HG02840 (cell line): ENCODE measurements at regions not wholly inside any gene's neighbourhood (a gene's known extent, or its start where the extent isn't known, plus 50 kb on each side); places are given as distances from the start of the nearest gene placed in this dataset.
"Not testable (repeated sequence)": the region's sequence is repeated elsewhere in the genome, so short reads cannot be mapped to it uniquely, and the experiment has no call there.

ENCODE experiments used
- ATAC-seq: cut with Tn5 transposase; IDR thresholded peaks from one replicate; pipeline ENCODE4 v1.9.1; 2021; ENCODE audit warnings: mild to moderate bottlenecking, moderate library complexity, moderate number of reproducible peaks; ENCODE audit not compliant: unreplicated experiment, low FRiP score

DNA sequence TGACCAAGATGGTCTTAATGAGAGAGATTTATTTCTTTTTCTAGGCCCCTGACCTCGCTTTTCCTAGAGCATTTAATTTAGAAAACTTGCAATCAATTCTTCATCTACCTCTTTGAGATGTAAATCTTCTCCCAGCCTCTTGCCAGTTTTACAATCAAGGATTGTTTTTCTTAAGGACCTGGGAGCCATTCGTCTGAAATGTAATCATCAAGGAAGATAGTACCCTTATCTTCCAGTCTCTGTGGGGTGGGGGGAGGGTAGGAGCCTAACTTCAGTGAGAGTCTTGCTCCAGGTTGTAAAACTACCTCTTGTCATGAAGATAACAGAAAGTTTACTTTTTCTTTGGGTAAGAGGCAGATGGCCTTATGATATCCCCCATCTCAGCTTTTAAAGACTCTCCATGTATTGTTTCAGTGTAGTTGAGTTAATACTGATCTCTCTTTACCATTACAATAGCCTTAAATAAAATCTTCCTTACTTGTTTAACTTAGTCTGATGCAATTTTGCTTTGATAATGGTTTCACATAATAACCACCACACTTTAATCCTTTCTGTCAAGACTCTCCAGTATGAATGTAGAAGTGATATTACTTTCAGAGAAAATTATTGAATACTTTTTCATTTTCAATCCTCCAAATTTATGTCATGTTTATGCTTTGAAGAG, 110.2 kb upstream of the CPHXL start:
- no peak for ATAC-seq

DNA sequence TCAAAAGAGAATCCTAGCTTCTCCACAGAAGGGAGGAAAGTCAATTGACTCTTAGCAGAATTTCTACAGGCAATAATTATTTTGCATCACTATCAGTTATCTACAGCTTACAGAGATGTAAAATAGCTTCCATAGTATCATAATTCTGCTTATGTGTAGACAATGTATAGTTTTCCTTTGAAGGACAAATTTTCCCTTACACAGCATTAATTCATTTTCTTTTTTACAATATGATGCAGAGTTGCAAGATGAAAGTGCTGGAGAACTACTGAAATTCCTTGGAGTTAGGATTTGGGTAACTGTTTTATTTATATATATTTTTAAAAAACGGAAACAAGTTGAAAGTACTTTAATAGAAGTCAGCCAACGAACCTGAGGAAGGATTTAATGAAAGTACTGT, 111.0 kb upstream of the CPHXL start:
- ATAC-seq, result no peak

DNA sequence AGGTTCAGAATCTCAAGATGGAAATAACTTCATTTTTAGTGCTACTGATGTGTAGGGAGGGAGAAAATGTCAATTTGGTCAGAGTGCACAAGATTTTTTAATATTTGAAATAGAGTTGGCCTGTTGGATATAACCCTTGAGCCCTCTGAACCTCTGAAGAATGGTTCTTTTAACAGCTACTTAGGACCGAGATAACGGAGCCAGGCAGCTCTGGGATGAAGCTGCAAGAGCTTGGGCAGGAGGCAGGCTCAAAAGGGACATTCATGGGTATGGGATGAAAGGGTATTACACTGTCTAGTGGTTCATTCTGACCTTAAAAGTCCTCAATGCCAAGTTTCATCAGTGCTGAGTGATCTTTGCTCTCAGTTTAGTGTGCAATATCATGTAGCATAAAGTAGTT, 111.4 kb upstream of the CPHXL start:
- no peak for ATAC-seq

DNA sequence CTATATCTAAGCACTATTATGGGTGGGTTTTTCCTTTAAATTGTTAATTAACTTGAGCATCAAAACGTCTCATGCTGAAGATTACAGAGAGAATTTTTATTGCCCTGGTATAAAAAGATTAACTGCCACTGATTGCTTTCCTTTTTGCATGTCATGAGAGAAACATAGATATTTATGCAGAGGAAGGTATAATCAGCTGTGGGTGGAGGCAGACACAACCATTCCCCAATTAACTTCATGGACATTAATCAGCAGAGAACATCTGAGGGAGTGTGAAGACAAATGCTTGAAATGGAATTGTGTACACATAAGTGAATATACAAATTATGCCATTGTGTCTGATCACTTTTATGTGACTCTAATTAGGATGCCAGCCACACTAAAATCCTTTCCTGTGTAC, 115.2 kb upstream of the CPHXL start:
- no peak for ATAC-seq

DNA sequence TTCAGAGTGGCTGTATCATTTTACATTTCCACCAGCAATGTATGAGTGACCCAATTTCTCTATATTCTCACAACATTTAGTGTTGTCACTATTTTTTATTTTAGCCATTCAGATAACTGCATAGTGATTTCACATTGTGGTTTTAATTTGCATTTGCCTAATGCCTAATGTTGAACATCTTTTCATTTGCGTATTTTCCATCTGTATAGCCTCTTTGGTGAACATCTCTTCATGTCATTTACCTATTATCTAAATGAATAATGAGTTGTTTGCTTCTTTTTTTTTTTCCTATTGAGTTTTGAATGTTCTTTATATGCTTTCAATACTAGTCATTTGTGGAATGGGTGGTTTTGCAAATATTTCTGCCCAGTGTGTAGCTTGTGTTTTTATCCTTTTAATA, 120.9 kb upstream of the CPHXL start:
- no peak for ATAC-seq

DNA sequence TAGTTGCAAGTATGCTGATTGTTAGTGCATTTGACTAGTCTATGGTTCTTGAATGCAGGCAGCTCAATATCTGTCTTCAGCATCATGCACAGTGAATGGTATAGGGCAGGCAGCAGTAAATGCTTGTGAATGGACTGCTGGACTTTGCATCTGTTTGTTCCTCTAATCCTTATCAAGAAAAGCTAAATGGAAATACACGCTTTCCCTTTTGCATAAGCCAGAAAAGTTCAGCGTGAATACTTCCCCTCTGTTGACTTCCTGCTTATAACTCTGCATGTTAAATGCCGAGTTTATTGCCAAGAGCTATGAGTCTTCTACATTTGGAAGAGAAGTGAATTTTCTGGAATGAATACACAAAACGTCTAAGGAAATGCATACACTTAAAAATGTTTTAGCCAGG, 127.9 kb upstream of the CPHXL start:
- ATAC-seq, result no peak

DNA sequence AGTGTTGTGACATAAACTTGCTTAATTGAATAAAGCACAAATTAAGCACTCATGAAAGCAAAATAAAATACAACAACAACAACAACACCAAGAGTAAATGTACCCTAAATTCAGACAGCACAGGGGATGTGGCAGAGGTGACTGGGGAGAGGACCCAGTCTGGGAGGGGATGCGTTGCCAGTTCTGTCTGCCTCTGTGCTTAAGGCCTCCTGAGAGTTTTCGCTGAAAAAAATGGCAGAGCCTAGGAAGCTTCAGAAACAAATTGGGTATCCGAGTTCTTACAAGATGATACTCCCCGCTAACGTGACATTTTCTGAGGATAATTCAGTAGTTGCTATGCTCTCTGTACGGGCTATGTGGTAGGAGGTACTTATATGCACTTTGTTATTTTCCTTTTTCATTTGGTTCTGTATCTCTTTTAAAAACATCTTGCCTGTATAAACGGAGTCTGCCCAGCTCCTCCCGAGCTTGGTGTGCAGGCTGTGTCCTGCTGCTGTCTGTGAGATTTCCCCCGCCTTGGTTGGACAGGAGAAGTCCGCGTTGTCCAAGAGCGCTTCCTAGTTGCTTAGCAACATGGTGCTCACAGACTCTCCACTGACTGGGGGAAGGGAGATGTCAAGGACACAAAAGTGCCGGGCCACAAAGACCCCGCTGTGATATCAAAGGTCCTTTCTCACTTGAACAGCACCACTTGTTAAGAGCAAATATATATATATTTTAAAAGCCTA, 134.2 kb upstream of the CPHXL start:
- no peak for ATAC-seq

DNA sequence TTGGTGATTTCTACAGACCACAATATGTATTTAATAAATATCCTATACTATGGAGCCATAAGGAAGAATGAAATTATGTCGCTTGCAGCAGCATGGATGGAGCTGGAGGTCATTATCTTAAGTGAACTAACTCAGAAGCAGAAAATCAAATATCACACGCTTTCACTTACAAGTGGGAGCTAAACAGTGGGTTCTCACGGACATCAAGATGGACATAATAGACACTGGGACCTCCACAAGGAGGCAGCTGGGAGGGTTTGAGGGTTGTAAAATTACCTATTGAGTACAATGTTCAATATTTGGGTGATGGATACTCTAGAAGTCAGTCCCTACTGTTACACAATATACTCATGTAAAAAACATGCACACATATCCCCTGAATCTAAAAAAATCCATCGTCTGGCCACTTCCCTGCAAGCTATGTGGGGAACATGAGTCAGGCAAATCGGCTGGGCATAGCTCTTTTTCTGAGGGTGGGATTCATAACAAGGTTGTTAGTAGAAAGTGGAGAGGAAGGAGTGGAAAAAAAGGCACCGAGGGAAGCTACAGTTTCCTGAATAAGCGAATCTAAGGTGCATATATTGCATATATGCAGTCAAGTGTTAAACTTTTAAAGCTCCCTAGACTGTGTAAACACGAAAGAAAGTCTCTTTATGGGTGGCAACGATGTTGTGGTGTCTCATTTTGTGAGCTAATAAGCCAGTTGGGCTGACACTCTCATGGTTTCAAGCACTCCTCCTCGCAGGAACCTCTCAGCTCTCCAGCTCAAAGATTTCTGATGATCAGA, 135.2 kb upstream of the CPHXL start:
- no peak for ATAC-seq

DNA sequence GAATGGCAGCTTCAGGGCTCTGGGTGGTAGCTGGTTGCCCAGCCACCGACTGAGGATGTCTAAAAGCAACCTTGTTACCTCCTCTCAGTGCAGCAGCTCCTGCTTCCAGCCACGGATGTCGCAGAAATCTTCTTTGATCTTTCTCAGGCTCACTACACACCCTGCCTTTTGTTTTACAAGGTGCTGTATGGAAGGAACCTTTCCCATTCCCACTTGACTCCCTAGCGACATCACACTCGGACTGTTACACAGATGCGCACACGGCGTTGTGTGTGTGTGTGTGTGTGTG, 135.8 kb upstream of the CPHXL start:
- ATAC-seq, result no peak

DNA sequence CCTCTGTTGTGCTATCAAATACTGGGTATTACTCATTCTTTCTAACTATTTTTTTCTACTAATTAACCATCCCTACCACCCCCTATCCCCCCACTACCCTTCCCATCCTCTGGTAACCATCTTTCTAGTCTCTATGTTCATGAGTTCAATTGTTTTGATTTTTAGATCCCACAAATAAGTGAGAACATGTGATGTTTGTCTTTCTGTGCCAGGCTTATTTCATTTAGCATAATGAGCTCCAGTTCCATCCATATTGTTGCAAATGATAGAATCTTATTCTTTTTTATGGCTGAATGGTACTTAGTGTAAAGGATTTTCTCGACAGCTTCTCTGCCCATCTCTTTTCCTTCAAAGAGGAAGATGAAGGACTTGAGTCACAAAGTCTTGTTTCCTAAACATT, 138.0 kb upstream of the CPHXL start:
- ATAC-seq, result no peak

DNA sequence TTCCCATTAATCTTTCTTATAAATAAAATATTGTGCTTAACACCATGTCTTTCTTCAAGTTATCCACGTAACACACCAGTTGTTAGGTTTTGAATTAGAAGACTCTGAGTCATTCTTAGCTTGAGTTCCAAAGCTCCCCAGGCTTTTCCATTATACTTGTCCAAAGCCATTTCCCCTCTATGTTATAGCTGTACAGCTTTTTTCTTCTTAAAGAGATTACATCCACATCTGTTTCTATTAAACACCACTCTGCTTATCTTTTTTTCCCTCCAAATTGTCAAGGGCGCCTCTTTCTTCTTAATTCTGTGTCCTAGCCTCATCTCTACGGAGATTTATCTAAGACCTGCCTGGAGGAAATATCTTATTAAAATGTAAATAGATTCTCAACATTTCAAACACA, 139.4 kb upstream of the CPHXL start:
- ATAC-seq, result no peak

DNA sequence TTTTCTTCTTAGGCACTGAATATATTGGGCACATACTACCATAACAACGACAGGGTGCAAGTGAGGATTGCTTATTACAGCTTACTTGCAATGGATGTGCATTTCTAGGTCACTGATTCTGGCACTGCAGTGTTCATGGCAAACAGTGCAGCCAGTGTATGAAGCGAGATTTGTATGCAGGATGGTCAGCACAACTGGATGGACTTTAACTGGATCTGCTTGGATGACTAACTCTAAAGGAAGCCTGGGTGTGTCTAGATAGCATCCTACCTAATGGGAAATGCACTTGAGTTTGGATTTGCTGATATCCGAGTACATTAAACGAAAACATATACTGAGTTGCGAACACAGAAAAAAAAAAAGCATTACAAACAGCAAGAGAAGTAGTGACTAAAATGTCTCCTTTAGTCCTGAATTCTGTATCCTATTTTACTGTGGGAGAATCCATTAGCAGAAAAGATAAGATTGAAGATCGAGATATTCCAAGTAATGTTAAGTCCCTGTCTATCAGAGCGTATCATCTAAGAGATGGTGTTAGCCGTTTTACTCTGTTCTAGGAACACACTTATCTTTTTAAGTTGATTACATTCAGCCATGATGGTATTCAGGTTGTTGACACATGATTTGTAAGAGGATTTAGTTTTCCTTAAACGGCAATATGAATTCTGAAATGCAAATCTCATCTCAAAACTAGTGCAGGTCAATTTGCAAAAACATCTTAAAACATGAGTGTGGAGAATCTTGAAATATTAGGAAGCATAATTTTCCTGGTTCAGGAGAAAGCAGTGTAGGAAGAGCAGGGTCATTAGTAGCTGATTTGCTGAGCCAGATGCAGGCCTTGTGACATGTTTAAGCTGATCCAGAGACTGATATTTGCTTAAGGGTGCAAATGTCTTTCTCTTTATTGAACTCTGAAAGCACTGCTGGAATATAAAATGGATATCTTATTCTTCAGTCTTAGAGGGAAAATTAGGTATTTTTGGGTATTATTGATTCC, 142.6 kb upstream of the CPHXL start:
- no peak for ATAC-seq

DNA sequence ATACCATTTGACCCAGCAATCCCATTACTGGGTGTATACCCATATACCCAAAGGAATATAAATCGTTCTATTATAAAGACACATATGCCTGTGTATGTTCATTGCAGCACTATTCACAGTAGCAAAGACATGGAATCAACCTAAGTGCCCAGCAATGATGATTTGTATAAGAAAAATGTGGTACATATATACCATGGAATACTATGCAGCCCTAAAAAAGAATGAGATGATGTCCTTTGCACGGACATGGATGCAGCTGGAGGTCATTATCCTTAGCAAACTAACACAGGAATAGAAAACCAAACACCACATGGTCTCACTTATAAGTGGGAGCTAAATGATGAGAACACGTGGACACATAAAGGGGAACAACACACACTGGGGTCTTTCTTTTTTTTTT, 155.0 kb upstream of the CPHXL start:
- ATAC-seq, result not testable (repeated sequence)

DNA sequence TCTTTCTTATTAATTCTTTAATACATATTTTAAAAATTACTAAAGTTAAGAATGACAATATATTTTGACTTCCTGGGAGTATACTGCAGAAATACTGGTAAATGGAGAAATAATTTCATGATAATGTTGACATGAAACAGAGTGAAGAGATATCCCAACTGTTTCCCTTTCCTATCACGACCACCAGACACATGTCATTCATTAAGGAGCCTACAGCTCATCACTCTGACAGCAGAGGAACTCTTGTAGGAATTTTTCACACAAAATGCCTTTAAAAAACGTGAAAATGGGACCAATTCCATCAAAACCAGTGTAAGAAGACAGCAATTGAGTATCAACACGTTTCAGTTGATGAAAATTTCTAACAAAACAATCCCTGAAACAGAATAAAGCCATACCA, 172.9 kb upstream of the CPHXL start:
- ATAC-seq, result no peak

DNA sequence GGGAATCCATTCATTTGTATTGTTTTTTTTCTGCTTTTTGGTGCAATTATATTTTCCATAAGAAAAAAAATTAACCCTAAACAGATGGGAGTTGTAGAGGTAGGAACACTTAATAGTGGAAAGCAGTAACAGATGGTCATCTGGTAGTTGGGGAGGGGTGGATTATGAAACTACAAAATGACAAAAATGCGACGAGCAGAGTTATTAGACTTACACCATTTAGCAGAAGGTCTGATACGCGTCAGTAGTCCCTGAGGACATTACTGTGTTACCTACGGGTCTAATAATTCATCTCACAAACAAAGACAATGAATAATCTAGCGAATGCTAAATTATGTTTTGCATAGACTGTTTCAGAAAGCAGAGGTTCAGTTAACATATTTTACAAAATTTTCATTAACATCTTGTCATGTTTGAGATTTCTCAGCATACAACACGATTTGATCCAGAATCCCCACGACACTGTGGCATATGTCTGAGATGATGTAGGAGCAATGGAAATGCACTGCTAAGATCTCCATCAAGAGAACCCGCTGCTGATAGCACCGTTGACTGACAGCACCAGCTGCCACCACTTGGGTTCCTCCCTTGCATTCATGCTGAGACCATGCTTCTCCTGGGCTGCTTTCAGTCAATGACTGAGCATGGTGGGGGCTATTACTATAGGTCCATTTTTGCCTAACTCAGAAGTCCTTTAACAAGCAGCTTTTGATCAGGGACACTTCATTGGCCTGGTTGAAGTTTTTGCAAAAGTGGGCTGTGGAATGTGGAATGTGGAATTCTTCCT, 182.2 kb upstream of the CPHXL start:
- no peak for ATAC-seq

DNA sequence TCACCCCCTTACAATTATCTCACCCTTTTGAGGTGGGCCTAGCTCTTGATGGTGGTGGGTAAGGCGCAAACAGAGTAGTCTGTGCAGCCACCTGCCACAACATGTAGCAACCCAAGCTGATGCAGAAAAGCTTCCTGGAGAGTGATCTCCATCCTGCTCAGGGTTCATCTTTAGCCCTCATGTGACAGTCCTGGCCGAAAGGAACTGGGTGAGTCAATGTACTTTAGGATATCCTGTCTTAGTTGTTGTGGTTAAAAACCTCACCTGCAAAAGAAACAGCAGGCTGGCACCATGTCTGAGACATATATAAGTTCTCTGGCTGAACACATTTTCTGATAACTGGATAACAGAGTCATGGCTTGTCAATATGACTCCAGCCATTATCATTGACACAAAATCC, 183.5 kb upstream of the CPHXL start:
- ATAC-seq, result no peak

DNA sequence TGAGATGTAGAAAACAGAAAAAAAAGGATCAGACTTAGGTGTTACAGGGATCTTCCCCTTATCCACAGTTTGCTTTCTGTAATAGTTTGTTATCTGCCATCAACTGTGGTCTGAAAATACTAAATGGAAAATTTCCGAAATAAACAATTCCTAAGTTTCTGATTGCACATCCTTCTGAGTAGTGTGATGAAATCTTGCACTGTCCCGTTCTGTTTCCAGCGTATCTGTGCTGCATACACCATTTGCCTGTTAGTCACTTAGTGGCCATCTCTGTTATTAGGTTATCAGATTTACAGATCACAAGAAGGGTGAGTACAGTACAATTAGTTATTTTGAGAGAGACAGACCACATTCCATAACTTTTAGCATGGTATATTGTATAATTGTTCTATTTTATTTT, 185.6 kb upstream of the CPHXL start:
- ATAC-seq, result no peak

DNA sequence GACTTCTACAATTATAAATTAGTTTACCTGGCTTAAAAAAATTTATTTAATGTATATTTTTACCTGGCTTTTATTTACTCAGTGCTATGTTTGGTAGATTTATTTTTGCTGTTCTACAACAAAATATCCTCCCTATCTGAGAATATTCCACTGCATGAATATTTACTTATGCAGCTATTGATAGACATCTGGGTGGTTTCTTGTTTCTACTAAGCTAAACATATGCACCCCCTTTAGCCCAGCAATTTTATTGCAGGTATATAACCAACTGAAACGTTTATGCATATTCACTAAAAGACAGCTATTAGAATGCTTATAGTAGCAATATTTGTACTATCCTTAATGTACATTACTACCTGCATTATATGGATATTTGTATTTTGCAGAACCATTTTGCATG, 187.7 kb upstream of the CPHXL start:
- ATAC-seq, result no peak

DNA sequence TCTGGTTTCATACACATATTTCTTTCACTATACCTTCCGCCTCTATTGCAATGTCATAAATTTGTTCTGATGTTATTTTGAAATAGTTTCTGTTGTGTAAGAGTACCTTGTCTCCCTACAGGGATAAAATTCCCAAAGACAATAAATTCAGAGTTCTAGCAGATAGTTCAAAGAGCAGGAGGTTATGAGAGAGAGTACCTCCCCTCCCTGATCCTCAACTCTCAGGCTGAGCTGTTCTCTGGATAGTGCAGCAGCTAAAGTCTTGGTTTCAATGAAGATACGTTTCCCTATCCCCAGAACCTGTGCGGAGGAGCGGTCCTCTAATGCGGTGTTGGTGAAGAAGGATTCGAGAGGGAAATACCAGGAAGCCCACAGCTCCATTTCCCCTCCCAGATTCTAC, 190.2 kb upstream of the CPHXL start:
- ATAC-seq, result no peak

DNA sequence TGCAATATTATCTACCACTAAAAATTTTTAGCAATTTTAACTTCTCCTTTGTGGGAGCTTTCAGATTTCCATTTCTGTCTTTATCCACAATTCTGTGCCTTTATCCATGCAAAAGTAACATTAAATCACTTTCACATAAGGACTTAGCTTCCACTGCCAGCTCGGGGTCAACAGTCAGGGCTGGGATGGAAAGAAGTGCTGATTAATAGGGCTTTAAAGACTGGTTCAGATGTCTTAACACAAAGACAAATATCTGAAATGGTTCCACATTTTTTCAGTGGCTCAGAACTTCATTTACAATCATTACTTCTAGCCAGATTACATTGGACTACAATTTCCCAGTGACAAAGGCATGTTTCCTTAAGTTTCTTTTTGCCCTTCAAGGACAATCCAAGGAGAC, 191.8 kb upstream of the CPHXL start:
- no peak for ATAC-seq
